Vagina (tissue), 2 donors: ENCODE measurements at regions not wholly inside any gene's neighbourhood (a gene's known extent, or its start where the extent isn't known, plus 50 kb on each side); places are given as distances from the start of the nearest gene placed in this dataset.

Experiments
- CTCF ChIP-seq, 3 experiments: fragments of 450-650 bp in 2 of 3; fragments of 200-600 bp in 1 of 3; sonication (generic) in 1 of 3; IDR thresholded peaks; one replicate each; pipeline ENCODE4 v1.5.1; 2017 to 2019; ENCODE audit warnings: antibody characterized with exemption in 3 of 3, mild to moderate bottlenecking in 2 of 3, moderate library complexity in 2 of 3
- POLR2A ChIP-seq, 2 donors: fragments of 450-650 bp; IDR thresholded peaks; one replicate each; pipeline ENCODE4 v1.6.1; 2017; ENCODE audit warnings: antibody characterized with exemption in 2 of 2, mild to moderate bottlenecking in 2 of 2, moderate library complexity in 2 of 2
- POLR2AphosphoS5 ChIP-seq, 2 donors: sonication (generic); formaldehyde crosslinking; IDR thresholded peaks; one replicate each; pipeline ENCODE4 v1.9.0; 2017; ENCODE audit warnings: antibody characterized with exemption in 2 of 2, mild to moderate bottlenecking in 2 of 2, low read depth in 1 of 2; ENCODE audit not compliant: insufficient read depth in 1 of 2

GRCh38 chr2:75925331-75926024 is 214.8 kb upstream of the GCFC2 start:
- TF ChIP-seq CTCF (IDR thresholded peaks at IDR 0.05) (no peak), POLR2A (IDR thresholded peaks at IDR 0.05) (no peak), POLR2AphosphoS5 (IDR thresholded peaks at IDR 0.05; ENCODE audit: insufficient read depth in 1 of 2, low read depth in 1 of 2) (no peak)
